ENCODE measurements at regions not wholly inside any gene's neighbourhood (a gene's known extent, or its start where the extent isn't known, plus 50 kb on each side); places are given as distances from the start of the nearest gene placed in this dataset.
A peak's percentile ranks its signal among the peaks of the same experiment; 100 is the strongest.
"Not testable (repeated sequence)": the region's sequence is repeated elsewhere in the genome, so short reads cannot be mapped to it uniquely, and the experiment has no call there.

DNA sequence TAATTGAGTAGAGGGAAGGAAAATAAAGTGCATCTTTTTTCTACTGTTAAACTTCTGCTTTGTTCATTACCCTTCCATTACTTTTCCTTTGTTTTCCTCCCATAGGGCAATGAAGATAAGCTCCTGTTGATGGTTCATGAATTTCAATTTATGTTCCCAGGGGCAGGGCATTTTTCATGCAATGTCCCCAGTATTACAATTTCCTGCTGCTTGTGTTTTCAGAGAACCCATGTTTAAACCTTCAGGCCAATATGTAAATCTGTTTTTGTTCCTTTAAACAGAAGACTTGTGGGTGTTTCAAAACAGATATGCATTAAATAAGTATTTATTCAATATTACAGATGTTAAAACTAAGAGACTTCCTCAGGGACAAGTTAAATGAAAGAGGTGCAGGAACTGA is 834.5 kb downstream of the ZPLD1 start:
- Mint-ChIP-seq H3K4me1 (ENCODE audit: unreplicated experiment) (no peaks in the 10 kb centered on the region), H3K27me3 (no peaks in the 10 kb centered on the region), H3K27ac (no peak overlapping the region), H3K36me3 (no peaks in the 10 kb centered on the region), H3K4me3 (no peak overlapping the region), H3K9me3 (peaks cover 10% of the 10 kb centered on the region)
- DNase-seq (ENCODE audit: extremely low spot score, unreplicated experiment) = no peak
- TF ChIP-seq, protein P1, sequence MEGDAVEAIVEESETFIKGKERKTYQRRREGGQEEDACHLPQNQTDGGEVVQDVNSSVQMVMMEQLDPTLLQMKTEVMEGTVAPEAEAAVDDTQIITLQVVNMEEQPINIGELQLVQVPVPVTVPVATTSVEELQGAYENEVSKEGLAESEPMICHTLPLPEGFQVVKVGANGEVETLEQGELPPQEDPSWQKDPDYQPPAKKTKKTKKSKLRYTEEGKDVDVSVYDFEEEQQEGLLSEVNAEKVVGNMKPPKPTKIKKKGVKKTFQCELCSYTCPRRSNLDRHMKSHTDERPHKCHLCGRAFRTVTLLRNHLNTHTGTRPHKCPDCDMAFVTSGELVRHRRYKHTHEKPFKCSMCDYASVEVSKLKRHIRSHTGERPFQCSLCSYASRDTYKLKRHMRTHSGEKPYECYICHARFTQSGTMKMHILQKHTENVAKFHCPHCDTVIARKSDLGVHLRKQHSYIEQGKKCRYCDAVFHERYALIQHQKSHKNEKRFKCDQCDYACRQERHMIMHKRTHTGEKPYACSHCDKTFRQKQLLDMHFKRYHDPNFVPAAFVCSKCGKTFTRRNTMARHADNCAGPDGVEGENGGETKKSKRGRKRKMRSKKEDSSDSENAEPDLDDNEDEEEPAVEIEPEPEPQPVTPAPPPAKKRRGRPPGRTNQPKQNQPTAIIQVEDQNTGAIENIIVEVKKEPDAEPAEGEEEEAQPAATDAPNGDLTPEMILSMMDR (conservative IDR thresholded peaks at IDR 0.05) = no peak

DNA sequence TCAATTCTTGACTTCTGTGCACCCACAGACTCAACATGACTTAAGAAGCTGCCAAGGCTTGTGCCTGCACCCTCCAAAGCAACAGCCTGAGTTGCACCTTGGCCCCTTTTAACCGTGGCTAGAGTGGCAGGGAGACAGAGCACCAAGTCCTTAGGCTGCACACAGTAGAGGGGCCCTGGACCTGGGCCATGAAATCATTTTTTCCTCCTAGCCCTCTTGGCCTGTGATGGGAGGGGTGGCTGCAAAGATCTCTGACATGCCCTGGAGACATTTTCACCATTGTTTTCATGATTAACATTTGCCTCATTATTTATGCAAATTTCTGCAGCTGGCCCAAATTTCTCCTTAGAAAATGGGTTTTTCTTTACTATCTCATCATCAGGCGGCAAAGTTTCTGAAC is 836.8 kb downstream of the ZPLD1 start:
- peaks cover 10% of the 10 kb centered on the region for H3K9me3 Mint-ChIP-seq

DNA sequence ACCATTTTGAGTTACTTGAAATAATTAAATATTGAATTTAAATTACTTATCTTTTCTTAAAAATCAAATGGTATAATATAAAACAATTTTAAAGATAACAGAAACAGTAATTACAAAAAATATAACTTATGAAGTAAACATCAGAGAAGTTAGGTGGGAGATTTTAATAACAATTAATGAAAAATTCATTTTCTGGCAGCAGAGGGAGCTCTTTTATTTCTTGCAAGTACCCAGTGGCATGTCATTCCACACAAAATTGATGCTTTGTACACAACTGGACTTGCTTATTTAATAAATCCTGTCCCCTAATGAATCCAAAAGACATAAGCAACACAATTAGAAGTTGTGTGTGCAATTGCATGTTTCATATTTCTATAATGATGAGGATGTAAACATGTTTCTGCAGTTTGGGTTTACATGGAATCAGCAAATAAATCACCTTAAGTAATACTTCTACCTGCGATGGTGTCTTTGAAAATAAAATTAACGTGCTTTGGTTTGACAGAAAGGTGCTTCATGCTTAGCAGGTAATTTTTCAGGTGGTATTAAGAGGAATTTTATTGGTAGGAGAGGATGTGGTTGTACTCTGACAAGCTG is 861.3 kb downstream of the ZPLD1 start:
- H3K27me3 Mint-ChIP-seq = no peaks in the 10 kb centered on the region
- no peak overlapping the region for H3K4me3 Mint-ChIP-seq
- H3K9me3 Mint-ChIP-seq = no peaks in the 10 kb centered on the region
- DNase-seq (ENCODE audit: extremely low spot score, unreplicated experiment) = no peak
- H3K4me1 Mint-ChIP-seq (ENCODE audit: unreplicated experiment) = peaks cover 5% of the 10 kb centered on the region
- no peak overlapping the region for H3K27ac Mint-ChIP-seq
- TF ChIP-seq, protein P1 (conservative IDR thresholded peaks at IDR 0.05) = peak; percentile 73
- H3K36me3 Mint-ChIP-seq = no peaks in the 10 kb centered on the region

More for the DNA sequence above, 836.8 kb downstream of the ZPLD1 start:
- Mint-ChIP-seq H3K27ac (no peak overlapping the region), H3K27me3 (no peaks in the 10 kb centered on the region), H3K36me3 (no peaks in the 10 kb centered on the region), H3K4me3 (no peak overlapping the region), H3K4me1 (ENCODE audit: unreplicated experiment) (no peaks in the 10 kb centered on the region)
- DNase-seq (ENCODE audit: extremely low spot score, unreplicated experiment) = no peak
- TF ChIP-seq, protein P1 (conservative IDR thresholded peaks at IDR 0.05) = no peak

DNA sequence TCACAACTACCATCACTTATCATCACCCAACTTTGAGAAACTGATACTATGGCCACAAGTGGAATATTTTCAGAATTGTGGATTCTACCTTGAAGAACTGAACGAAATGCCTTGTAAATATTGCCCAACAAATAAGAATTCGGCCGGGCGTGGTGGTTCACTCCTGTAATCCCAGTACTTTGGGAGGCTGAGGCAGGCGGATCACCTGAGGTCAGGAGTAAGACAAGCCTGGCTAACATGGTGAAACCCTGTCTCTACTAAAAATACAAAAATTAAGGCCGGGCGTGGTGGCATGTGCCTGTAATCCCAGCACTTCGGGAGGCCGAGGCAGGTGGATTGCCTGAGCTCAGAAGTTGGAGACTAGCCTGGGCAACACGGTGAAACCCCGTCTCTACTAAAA is 862.7 kb downstream of the ZPLD1 start:
- H3K4me1 Mint-ChIP-seq (ENCODE audit: unreplicated experiment); H3K27me3 Mint-ChIP-seq; H3K27ac Mint-ChIP-seq; H3K4me3 Mint-ChIP-seq; H3K9me3 Mint-ChIP-seq; DNase-seq (ENCODE audit: extremely low spot score, unreplicated experiment); H3K36me3 Mint-ChIP-seq: not testable (repeated sequence)

DNA sequence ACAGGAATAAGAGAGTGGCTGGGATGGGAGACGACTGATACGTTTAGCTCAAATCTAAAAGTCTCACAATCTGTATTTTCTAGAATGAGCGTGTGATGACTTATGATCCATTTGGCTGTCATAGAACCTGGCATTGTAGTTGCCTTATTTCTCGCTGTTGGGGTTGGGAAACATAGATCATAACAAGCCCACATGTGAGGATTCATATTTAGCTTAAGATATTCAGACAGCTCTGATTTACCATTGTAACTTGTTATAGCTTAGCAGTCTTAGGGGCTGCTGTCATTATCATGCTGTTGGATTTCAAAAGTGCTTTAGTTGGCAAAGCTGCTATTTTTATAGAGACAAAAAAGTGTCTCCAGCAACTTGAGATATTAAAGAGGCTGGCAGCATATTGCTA is 871.3 kb downstream of the ZPLD1 start:
- no peaks in the 10 kb centered on the region for H3K4me1 Mint-ChIP-seq (ENCODE audit: unreplicated experiment)
- no peaks in the 10 kb centered on the region for H3K36me3 Mint-ChIP-seq
- no peak overlapping the region for H3K27ac Mint-ChIP-seq
- TF ChIP-seq, protein P1 (conservative IDR thresholded peaks at IDR 0.05) = no peak
- no peak overlapping the region for H3K4me3 Mint-ChIP-seq
- no peaks in the 10 kb centered on the region for H3K9me3 Mint-ChIP-seq
- DNase-seq (ENCODE audit: extremely low spot score, unreplicated experiment) = no peak
- no peaks in the 10 kb centered on the region for H3K27me3 Mint-ChIP-seq

DNA sequence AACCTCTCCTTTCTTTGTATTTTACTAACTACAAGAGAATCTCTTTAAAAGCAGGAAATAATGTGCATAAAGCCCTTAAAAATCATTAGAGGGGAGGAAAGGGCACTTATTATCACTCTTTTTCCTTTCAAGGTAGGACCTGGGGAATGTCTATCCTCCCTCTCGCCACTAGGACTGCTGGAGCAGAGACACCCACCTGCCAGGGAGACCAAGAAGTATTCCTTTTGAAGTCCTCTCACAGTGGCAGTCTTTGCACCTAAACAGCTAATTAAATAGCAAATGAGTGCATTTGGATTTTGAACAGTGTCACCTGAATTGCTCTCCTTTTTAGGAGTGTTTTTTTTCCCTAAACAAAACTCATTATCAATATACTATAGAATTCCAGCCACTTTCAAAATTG is 874.1 kb downstream of the ZPLD1 start:
- no peak overlapping the region for H3K4me3 Mint-ChIP-seq
- TF ChIP-seq, protein P1 (conservative IDR thresholded peaks at IDR 0.05) = peak; percentile 58
- no peak overlapping the region for H3K27ac Mint-ChIP-seq
- no peaks in the 10 kb centered on the region for H3K4me1 Mint-ChIP-seq (ENCODE audit: unreplicated experiment)
- no peaks in the 10 kb centered on the region for H3K36me3 Mint-ChIP-seq
- DNase-seq (ENCODE audit: extremely low spot score, unreplicated experiment) = no peak
- H3K9me3 Mint-ChIP-seq = no peaks in the 10 kb centered on the region
- H3K27me3 Mint-ChIP-seq = no peaks in the 10 kb centered on the region

All from type B pancreatic cell (in vitro differentiated cells).